Hepatocyte (in vitro differentiated cells): ENCODE measurements at regions not wholly inside any gene's neighbourhood (a gene's known extent, or its start where the extent isn't known, plus 50 kb on each side); places are given as distances from the start of the nearest gene placed in this dataset.

ENCODE experiments used
- CTCF ChIP-seq: fragments of 200-600 bp; sonication (generic); IDR thresholded peaks from 2 replicates; pipeline ENCODE4 v1.5.1; 2016; ENCODE audit warnings: antibody characterized with exemption, mild to moderate bottlenecking; ENCODE audit not compliant: poor library complexity
- EZH2 ChIP-seq: fragments of 200-600 bp; sonication (generic); IDR thresholded peaks from 2 replicates; pipeline ENCODE4 v1.6.1; 2016; ENCODE audit warnings: antibody characterized with exemption, mild to moderate bottlenecking, borderline replicate concordance
- EZH2phosphoT487 ChIP-seq: fragments of 200-600 bp; sonication (generic); IDR thresholded peaks from one replicate; pipeline ENCODE4 v1.6.1; 2018; ENCODE audit warnings: antibody characterized with exemption, mild to moderate bottlenecking, low read depth, moderate library complexity; ENCODE audit not compliant: unreplicated experiment, severe bottlenecking

- no peak for TF ChIP-seq CTCF
- TF ChIP-seq EZH2phosphoT487: no peak
- no peak for TF ChIP-seq EZH2
Measured at GRCh38 chr18:51653507-51654213, 456.2 kb upstream of the MEX3C start.
